Heart left ventricle (tissue), 13 donors: ENCODE measurements at regions not wholly inside any gene's neighbourhood (a gene's known extent, or its start where the extent isn't known, plus 50 kb on each side); places are given as distances from the start of the nearest gene placed in this dataset.

ENCODE experiments used
- POLR2A ChIP-seq, 2 donors: fragments of 450-650 bp; IDR thresholded peaks; one replicate each; pipeline ENCODE4 v1.6.1; 2017; ENCODE audit warnings: antibody characterized with exemption in 2 of 2, mild to moderate bottlenecking in 2 of 2, moderate library complexity in 2 of 2
- TF ChIP-seq, protein P1 (sequence below), 12 donors: fragments of 200-600 bp; sonication (generic) in 4 of 12; IDR thresholded peaks; one replicate each; pipeline versions ENCODE4 v1.5.0 to v1.8.0; 2018 to 2022; ENCODE audit warnings: antibody characterized with exemption in 12 of 12, mild to moderate bottlenecking in 5 of 12
- donor health status: ischemic (EF 13 %, LVEDD 7.1; RV severe dilation, severe dysfunction).
- donor health status: DM: no; HTN: yes; CAD: no.
- donor health status: DM: no; HTN: no; CAD: no.
- donor health status: ischemic (EF 25% LVEDD 6.9; RV normal size, moderate dysfunction).
- donor health status: ischemic (EF 25% LVEDD 5.7; RV mildly dilated, moderate dysfunction).
- donor health status: ischemic (EF 35%, LVEDD 5.7; RV mildly dilated, moderate dysfunction).
- donor health status: nonischemic (EF 11% LVEDD 7.7; RV severe dilation, severe dysfunction).
- donor health status: DM: yes; HTN: yes; CAD: no.
- donor health status: PGD.
- donor health status: ischemic (EF 29% LVEDD 5.4; RV normal size, mild dysfunction).
- donor health status: nonischemic (EF 23%, LVEDD 6.1; RV moderate dilation, normal function).

DNA sequence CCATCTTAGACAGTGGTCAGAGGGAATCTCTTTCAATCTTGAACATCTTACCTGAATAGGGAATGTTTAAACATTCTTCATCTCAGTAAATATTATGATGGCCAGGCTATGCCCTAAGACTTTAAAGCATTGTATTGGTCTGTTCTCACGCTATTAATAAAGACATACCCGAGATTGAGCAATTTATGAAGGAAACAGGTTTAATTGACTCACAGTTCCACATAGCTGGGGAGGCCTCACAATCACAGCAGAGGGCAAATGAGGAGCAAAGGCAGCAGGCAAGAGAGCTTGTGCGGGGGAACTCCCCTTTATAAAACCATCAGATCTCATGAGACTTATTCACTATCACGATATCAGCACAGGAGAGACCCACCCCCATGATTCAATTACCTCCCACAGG is 55.3 kb upstream of the SOX9 start:
- TF ChIP-seq POLR2A (IDR thresholded peaks at IDR 0.05) = no peak
- TF ChIP-seq, protein P1, sequence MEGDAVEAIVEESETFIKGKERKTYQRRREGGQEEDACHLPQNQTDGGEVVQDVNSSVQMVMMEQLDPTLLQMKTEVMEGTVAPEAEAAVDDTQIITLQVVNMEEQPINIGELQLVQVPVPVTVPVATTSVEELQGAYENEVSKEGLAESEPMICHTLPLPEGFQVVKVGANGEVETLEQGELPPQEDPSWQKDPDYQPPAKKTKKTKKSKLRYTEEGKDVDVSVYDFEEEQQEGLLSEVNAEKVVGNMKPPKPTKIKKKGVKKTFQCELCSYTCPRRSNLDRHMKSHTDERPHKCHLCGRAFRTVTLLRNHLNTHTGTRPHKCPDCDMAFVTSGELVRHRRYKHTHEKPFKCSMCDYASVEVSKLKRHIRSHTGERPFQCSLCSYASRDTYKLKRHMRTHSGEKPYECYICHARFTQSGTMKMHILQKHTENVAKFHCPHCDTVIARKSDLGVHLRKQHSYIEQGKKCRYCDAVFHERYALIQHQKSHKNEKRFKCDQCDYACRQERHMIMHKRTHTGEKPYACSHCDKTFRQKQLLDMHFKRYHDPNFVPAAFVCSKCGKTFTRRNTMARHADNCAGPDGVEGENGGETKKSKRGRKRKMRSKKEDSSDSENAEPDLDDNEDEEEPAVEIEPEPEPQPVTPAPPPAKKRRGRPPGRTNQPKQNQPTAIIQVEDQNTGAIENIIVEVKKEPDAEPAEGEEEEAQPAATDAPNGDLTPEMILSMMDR (IDR thresholded peaks at IDR 0.05) = no peak
